HG03342 (cell line): ENCODE measurements at regions not wholly inside any gene's neighbourhood (a gene's known extent, or its start where the extent isn't known, plus 50 kb on each side); places are given as distances from the start of the nearest gene placed in this dataset.

Experiments used
- ATAC-seq: cut with Tn5 transposase; IDR thresholded peaks from one replicate; pipeline ENCODE4 v1.9.1; 2021; ENCODE audit warnings: mild to moderate bottlenecking, moderate library complexity; ENCODE audit not compliant: unreplicated experiment

DNA sequence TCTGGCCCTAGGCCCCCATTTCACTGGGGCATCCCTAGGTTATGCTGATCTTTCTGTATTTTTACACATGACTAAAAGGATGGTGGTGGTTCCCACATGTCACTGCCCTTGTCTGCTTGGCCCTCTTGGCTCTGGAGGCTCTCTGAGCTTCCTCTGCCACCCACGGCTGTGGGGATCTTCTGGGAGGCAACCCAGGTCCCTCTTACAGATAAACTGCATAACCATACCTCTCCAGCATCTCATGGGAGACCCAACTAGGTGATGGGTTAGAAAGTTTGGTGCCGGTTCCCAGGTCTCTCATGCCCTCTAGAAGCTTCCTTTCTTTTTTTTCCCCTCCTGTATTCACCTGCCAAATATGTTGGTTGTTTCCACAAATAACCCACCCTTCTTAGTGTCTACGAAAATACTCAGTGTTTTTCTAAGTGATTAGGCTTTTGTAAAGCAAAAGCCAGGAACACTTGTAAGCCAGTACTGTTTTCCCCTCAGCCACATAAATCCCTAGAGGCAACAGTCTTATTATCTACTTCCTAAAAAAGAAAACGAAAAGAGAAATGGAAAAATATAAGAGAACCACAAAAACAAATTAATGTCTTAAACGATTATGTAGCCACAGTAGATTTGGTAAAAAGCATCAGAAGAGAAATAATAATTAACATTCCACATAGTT is 71.7 kb upstream of the SMLR1 start:
- no peak for ATAC-seq

GRCh38 chr6:130756824-130757223 is 70.4 kb upstream of the SMLR1 start:
- no peak for ATAC-seq

- no peak for ATAC-seq
These were observed 68.4 kb upstream of the SMLR1 start for GRCh38 chr6:130758813-130759212.

DNA sequence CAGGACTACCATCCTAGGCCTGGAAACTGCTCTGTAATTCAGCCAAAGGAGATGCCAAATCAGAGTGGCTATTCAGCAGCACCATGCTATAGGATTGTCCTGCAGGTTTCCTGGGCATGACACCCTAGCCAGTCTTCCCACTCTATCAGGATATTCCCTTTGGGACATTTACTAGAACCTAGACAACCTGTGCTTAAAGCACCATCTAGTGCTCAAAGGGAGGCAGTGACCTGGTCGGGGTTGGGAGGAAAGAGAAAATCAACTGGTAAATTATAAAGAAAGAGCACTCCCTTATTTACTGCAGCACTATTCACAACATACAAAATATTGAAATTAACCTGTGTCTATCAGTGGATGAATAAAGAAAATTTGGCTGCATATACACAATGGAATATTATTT is 67.2 kb upstream of the SMLR1 start:
- ATAC-seq = no peak

GRCh38 chr6:130761286-130761685 is 65.9 kb upstream of the SMLR1 start:
- ATAC-seq = no peak

DNA sequence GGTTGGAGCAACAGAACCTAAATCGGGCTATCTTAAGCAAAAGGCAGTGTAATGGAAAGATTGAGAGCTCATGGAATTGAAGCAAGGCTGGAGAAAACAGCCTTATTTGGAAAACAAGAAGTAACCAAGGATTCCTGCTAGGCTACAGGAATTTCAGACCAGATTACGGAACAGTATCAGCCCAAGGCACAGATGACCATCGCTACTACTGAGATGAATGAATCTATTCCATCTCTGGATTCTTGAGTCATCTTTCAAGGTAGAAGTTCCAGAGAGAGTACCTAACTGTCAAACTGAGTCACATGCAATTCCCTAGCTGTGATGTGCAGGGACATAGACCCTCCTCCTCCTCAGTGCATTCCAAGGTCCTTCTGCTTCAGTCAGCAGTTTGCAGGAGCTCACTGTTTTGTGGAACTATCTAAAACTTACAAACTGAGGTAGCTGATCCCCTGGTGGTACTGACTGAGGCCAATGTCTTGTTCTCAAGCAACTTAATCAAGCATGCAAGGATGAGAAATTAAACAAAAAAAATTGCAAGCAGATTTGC is 62.0 kb upstream of the SMLR1 start:
- no peak for ATAC-seq

DNA sequence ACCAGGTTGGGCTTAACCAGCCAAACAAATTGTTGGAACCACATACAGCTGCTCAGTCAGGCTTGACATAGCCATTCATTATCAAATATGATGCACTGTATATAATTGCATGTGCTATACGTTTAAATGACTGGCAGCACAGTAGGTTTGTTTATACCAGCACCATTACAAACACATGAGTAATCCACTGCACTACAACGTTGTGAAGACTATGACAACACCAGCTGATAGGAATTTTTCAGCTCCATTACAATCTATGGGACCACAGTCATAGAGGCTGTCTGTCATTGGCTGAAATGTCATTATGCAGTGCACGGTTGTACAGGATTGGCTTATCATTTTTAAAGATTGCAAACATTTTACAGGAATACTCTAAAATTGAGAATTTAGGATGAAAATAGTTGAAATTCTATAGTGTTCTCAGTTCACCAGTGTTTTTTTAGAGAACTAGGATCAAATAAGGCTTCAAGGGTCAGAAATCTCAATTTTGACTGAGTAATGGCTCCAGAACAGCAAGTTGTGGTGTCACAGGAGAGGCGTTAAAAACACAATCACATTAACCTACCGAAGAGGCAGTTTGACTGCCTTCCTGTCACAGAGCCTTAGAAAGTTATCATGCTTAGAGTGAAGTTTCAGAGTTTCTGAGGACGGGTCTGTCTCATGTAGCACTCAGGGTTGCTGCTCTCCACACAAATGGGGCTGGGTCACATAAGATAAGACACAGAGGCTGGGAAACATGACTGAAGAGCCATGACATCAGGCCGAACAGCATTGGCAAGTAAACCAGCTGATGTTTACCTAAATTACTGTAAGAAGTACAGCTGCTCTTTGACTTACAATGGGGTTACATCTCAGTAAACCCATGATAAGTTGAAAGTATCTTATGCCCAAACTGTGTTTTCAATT is 60.7 kb upstream of the SMLR1 start:
- ATAC-seq = no peak

GRCh38 chr6:130769861-130770260 is 57.3 kb upstream of the SMLR1 start:
- no peak for ATAC-seq

- ATAC-seq = no peak
These were observed 55.5 kb upstream of the SMLR1 start for GRCh38 chr6:130771741-130772140.

DNA sequence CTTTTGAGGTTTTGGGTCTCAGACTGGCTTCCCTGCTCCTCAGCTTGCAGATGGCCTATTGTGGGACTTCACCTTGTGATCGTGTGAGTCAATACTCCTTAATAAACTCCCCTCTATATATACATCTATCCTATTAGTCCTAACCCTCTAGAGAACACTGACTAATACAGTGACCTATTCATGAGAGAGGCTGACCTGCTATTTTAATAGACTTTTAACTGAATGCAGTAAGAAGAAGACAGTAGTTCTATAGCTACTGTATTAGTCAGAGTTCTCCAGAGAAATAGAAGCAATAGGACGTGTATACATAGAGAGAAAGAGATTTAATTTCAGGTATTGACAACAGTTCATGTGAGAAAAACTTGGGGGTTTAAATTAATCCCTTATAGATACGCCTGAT is 53.3 kb upstream of the SMLR1 start:
- ATAC-seq = no peak

DNA sequence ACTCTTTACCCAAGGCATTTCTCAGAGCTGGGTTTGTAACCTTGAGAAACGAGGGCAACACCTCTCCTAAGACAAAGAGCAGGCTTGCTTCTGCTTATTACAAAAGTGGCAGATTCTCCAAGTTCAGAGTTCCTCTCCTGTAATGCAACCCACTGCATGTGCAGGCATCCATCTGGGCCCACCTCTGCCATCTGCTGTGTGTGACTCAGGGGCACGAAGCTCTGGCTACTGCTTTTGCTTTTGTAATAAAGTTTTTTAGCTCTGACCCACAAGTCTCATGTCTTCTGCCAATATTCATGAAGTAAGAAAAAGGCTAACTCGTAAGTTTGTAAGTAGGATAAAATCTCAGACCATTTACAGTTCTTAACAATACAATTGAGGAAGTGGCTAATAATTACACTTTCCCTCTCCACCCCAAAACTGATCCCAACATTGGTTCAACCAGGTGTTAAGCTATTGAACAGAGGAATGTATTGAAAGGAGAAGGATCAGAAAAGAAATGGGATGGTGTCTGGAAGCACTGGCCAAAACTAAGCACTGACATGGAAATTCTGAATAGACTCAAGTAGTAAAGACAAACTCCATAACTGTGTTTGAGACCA is 51.7 kb upstream of the SMLR1 start:
- no peak for ATAC-seq

GRCh38 chr6:130776287-130776925 is 50.8 kb upstream of the SMLR1 start:
- ATAC-seq = peak; percentile 93
